Activated T-cell treated with anti-CD3 and anti-CD28 coated beads for 48 hours (primary cell): ENCODE measurements at regions not wholly inside any gene's neighbourhood (a gene's known extent, or its start where the extent isn't known, plus 50 kb on each side); places are given as distances from the start of the nearest gene placed in this dataset.

Experiments used
- DNase-seq: peaks from one replicate; pipeline ENCODE4 v3.0.0-alpha.2; 2020; ENCODE audit warnings: low read depth

DNA sequence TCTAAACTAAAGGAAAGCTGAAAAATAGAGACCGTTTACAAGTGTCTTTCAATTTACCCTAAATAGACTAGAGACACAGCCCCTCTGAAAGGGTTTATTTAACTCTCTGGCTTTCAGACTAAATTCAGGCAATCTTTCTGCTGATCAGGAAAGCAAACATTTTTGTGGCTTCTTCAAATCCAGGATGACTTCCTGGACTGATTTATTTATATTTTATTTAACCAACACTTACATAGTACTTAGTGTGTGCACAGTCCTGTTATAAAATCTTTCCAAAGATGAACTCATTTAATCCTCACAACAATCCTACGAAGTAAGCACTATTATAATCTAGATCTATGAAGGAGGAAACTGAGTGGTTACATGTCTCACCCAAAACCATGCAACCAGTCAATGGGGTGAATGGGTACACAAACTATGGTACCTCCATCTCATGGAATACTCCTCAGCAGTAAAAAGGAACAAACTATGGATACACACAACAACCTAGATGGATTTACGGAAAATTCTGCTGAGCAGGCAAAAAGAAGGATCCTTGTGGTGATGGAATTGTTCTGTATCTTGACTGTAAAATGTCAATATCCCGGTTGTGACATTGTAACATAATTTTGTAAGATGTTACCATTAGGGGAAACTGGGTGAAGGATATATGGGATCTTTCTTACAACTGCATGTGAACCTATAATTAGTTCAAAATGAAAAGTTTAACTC lies 64.1 kb upstream of the MAMLD1 start:
- no peak for DNase-seq

DNA sequence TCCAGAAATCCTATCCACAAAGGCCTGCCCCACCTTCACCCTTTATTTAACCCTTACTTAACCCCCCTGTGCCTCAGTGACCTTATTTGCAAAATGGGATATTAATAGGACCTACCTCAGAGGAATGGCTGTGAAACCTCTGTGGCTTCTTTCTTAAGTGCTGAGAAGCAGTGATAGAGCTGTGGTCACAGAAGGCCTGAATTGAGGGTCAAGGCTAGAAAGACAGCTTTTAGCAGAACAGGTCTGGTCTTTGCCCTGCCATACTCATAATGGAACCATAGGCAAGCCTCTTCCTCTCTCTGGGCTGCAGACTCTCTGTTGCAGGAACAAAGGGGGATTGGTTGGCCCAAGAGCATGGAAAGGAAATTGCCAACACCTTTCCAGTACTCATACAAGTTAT lies 63.5 kb upstream of the MAMLD1 start:
- DNase-seq = no peak

DNA sequence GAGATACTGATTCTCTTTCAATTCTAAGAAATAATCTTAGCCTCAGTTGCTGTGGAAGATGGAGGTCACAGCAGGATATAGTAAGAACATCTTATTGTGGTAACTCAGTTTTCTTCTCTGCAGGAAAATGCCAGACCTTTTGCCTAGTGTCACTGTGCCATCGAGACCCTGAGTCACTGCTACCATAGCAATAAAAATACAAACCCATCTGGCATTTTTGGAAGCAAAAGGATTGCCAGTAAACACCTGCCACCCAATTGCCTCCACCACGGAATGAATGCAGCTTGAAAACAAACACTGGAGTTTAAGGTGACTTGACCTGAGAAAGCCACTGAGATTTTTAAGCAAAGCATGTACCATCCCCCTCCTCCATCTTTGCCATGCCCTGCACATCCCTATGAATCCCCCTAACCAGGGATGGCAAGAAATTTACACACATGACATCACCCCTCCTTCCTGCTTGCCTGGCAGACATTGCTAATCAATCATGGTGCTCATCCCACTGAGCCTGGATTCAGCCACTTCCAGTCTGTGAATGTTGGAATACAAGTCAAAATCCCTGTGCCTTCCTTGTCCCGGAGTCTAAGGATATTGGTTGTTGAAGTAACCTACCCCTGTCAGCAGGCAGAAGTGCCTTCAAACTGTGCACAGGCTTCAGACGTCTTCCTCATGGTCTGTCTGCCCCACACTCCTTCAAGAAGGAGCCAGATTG lies 59.6 kb upstream of the MAMLD1 start:
- no peak for DNase-seq

DNA sequence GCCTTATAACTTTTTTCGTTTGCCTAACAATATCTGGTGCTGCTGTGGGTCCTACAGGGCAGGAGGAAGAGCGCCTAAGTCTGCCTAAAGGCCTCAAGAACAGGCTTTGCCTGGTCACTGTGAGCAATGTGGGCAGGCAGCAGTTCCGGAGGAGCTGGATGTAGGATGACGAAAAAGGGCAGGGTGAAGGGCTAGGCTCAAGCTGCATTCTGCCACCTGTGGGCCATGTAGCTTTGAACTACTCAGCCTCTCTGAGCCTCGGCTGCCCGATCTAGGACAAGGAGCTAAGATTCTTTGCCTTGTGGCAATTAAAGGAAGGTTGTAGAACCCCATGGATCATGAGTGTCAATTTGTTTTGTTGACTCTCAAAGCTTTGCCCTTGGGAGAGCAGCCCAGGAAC lies 57.1 kb upstream of the MAMLD1 start:
- no peak for DNase-seq

DNA sequence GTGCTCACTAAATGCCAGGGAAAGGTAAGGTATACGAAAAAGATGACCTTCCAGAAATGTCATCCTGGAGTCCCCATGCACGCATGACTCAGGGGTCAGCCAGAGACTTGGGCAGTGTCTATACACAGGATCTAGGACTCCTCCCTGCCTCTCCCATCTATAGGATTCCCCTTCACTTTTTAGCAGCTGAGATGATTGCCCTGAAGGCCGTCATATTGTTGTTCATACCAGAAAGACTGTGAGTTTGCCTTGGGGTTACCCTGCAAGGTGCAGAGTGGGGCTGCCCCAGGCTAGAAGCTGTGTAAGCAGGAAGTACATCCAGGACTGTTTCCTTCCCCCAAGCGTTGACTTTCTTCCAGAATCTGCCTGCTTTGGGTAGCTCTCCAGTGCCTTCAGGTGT lies 55.1 kb upstream of the MAMLD1 start:
- no peak for DNase-seq

DNA sequence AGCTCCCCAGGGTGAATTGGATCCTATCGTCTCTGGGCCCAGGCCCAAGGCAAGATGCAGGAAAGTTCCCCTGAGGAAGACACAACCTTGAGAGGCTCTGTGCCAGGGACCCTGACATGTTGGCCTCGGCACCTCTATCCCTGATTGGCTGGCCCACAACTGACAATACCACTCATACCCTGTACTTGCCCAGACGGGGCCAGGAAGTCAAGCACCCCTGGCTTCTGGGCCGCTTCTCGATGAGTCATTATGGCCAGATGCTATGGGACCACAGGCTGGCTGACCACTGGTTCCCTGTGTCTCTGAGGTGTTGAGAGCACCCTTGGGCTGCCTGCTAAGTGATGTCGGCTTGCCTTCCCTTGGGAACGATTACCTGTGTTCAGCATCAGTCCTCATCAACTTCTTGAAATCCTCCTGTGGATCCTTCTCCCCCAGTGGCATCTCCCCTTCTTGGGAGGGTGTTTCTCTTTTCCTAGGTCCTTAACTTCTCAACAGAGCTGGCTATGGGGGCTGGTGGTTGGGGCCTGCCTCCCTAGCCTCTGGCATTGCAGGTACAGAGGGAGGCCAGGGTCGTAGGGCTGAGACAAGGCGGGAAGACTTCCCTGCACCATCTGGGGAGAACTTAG lies 54.5 kb upstream of the MAMLD1 start:
- no peak for DNase-seq

DNA sequence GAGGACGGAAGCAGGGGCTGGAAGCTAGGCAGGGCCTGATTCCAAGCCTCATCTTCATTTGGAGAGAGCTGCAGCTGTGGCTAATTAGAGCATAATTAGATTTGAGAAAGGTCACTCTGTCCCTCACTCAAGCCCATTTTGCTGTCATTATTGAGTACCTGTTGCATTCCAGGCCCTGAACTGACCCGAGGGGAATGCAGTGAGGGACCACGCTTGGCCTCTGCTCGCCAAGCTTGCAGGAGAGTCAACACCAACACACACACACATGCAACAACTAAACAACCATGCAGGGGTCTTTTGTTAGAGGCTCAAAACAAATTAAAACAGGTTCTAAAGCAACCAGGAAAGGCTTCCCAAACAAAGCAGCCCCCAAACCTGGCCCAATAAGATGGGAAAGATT lies 52.7 kb upstream of the MAMLD1 start:
- no peak for DNase-seq

DNA sequence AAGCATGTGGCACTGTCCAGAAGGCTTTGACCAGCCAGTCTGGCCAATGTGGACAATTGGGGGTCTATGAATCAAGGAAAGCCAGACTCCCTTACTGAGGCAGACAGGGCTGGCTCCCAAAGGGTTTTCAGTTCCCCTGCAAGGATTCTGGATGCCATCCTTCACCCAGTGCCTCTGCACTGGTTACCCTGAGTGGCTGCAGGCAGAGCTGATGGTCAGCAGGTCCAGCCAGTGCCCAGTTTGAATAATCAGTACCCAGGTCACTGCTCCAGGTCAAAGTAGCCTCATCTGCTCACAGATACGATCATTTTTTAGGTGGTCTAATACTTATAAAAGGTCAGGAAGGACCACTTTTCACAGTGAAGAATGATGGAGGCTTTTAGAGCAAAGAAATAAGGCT lies 52.2 kb upstream of the MAMLD1 start:
- DNase-seq = no peak

DNA sequence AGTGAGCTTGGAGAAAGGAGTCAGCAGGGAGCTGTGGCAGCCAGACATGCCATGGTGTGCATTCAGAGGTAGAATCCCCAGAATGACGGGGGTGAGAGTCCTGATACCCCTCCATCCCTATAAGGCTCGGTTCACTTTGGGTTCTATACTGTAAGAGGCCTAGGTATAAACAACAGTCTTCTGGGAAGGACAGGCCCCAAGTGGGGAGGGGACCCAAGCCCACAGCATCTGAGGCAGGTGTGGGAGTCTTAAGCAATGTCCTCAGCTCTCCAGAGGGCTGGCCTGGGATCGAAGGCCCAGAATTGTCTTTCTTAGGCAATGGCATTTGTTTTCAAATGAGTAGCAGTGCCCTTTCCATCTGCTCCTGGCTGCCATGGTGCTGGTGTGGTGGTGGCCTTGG lies 50.2 kb upstream of the MAMLD1 start:
- no peak for DNase-seq
